ENCODE measurements at regions not wholly inside any gene's neighbourhood (a gene's known extent, or its start where the extent isn't known, plus 50 kb on each side); places are given as distances from the start of the nearest gene placed in this dataset.
A peak's percentile ranks its signal among the peaks of the same experiment; 100 is the strongest.

DNA sequence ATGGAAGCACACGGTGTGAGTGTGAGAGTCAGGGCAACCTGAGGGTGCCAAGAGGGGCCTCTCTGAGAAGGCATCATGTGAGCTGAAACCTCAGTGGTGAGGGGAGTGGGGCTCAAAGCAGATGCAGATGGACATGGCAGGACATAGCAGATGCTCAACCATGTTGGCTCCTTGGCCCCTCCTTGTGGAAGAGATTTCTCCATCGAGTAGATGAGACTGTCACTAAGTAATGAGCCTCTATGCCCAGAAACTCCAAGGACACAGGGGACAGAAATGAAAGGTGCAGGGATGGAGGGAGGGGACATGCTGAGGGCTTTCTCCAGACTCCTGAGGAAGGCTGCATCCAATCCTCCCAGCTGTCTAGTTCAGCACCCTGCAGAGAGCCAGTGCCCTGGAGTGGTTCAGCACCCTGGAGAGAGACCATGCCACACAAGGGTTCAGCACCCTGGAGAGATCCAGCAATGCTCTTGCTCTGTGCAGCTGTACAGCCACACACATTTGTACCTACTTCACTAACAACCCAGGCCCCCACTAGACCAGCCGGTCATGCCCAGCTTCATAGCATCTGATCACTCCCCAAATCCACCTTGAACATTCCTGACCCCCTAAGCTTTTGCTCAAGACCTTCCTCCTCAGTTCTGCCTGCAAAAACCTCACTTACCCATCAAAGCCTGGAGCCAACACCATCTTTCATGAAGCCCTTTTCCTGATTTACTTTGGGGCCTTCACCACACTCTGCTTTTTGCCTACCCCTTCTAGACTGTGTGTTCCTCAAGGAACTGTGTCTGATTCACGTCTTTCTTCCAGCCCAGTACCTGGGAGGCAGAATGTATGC, 252.0 kb downstream of the CTTN start (continued):
- TF ChIP-seq THRB (CRISPR knock-in tag; conservative IDR thresholded peaks at IDR 0.05) = 0 out of 2 replicates have a peak, but pooled peaks have one; percentile 4
- TF ChIP-seq TCF3 (CRISPR knock-in tag; IDR thresholded peaks at IDR 0.05) = peak; percentile 43; the same call in 1 of the 2 replicates
- TF ChIP-seq HNRNPH1 (optimal IDR thresholded peaks at IDR 0.05; ENCODE audit: low read depth, low read length) = no peak
- no peak for TF ChIP-seq MCM5 (IDR thresholded peaks at IDR 0.05; ENCODE audit: low read depth)
- peak; percentile 89; the same call in 1 of the 2 replicates for TF ChIP-seq NR1H2 (CRISPR knock-in tag; IDR thresholded peaks at IDR 0.05)
- TF ChIP-seq DIDO1 (tag; IDR thresholded peaks at IDR 0.05; ENCODE audit: low read depth) = no peak
- TF ChIP-seq ZFP1 (CRISPR knock-in tag; IDR thresholded peaks at IDR 0.05) = no peak
- no peak for TF ChIP-seq GTF2A2 (tag; IDR thresholded peaks at IDR 0.05)
- TF ChIP-seq MTA1 (IDR thresholded peaks at IDR 0.05; ENCODE audit: borderline replicate concordance) = no peak
- no peak for TF ChIP-seq NFXL1 (CRISPR knock-in tag; IDR thresholded peaks at IDR 0.05)
- TF ChIP-seq HDGF (IDR thresholded peaks at IDR 0.05) = no peak
- TF ChIP-seq ZNF436 (CRISPR knock-in tag; IDR thresholded peaks at IDR 0.05) = no peak
- TF ChIP-seq MYNN (IDR thresholded peaks at IDR 0.05) = no peak
- TF ChIP-seq MYNN (CRISPR knock-in tag; IDR thresholded peaks at IDR 0.05) = peak; percentile 91
- no peak for TF ChIP-seq DEAF1 (CRISPR knock-in tag; IDR thresholded peaks at IDR 0.05)
- TF ChIP-seq, protein P1, sequence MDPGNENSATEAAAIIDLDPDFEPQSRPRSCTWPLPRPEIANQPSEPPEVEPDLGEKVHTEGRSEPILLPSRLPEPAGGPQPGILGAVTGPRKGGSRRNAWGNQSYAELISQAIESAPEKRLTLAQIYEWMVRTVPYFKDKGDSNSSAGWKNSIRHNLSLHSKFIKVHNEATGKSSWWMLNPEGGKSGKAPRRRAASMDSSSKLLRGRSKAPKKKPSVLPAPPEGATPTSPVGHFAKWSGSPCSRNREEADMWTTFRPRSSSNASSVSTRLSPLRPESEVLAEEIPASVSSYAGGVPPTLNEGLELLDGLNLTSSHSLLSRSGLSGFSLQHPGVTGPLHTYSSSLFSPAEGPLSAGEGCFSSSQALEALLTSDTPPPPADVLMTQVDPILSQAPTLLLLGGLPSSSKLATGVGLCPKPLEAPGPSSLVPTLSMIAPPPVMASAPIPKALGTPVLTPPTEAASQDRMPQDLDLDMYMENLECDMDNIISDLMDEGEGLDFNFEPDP (CRISPR knock-in tag; IDR thresholded peaks at IDR 0.05) = no peak
- no peak for TF ChIP-seq TARDBP (IDR thresholded peaks at IDR 0.05)
- TF ChIP-seq KDM1A (IDR thresholded peaks at IDR 0.05) = no peak
- TF ChIP-seq SFPQ (IDR thresholded peaks at IDR 0.05; ENCODE audit: low read depth, low read length) = no peak
- TF ChIP-seq LCOR (CRISPR knock-in tag; IDR thresholded peaks at IDR 0.05) = peak; percentile 90
- no peak for TF ChIP-seq EGR1 (conservative IDR thresholded peaks at IDR 0.05)
- no peak for TF ChIP-seq ATF3 (IDR thresholded peaks at IDR 0.05)
- TF ChIP-seq ATF3 (CRISPR knock-in tag; conservative IDR thresholded peaks at IDR 0.05) = no peak
- no peak for TF ChIP-seq MCM2 (IDR thresholded peaks at IDR 0.05; ENCODE audit: low read depth)

Data from K562 (cell line).